HG02852 (cell line): ENCODE measurements at regions not wholly inside any gene's neighbourhood (a gene's known extent, or its start where the extent isn't known, plus 50 kb on each side); places are given as distances from the start of the nearest gene placed in this dataset.
"Not testable (repeated sequence)": the region's sequence is repeated elsewhere in the genome, so short reads cannot be mapped to it uniquely, and the experiment has no call there.

ENCODE experiments used
- ATAC-seq: cut with Tn5 transposase; IDR thresholded peaks from one replicate; pipeline ENCODE4 v1.9.1; 2021; ENCODE audit warnings: mild to moderate bottlenecking, moderate library complexity; ENCODE audit not compliant: unreplicated experiment

DNA sequence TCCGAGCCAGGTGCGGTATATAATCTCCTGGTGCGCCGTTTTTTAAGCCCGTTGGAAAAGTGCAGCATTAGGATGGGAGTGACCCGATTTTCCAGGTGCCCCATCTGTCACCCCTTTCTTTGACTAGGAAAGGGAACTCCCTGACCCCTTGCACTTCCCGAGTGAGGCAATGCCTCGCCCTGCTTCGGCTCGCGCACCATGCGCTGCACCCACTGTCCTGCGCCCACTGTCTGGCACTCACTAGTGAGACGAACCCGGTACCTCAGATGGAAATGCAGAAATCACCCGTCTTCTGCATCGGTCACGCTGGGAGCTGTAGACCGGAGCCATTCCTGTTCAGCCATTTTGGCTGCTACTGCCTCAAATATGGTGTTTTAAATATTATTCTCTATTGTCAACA, 198.0 kb downstream of the MEIS1 start:
- ATAC-seq, result not testable (repeated sequence)

DNA sequence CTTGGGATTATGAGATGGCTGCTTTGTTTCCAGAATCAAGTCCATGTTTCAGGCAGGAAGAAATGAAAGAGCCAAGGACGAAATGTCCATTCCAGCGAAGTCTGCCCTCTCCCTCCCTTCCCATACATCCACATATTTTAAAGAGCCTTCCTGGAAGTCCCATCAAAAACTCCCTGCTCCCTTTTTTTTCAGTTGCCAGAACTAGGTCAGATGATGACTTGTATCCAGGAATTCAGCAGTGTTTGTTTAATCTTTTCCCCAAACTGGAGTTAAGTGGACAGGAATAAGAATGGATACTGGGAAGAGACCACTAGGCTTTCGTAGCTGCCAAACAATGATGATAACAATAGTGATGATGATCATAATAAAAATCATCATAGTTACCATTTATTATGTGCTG, 198.7 kb downstream of the MEIS1 start:
- no peak for ATAC-seq

DNA sequence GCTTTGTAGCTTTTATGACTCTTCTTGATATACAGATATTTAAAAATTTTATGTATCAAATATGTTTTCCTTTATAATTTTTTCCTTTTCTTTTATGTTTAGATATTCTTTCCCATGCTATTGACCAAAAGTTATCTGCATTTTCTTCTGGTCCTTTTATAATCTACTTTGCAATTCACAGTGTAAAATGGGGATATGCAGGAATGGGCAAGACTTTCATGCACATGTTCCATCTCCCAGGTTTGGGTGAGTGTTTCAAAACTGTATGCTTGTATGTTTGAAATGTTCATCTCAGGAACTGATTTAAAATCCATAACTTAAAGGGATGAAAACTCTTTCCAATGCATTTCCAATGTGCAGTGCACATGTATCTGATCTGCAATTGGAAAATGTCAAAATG, 199.9 kb downstream of the MEIS1 start:
- no peak for ATAC-seq

DNA sequence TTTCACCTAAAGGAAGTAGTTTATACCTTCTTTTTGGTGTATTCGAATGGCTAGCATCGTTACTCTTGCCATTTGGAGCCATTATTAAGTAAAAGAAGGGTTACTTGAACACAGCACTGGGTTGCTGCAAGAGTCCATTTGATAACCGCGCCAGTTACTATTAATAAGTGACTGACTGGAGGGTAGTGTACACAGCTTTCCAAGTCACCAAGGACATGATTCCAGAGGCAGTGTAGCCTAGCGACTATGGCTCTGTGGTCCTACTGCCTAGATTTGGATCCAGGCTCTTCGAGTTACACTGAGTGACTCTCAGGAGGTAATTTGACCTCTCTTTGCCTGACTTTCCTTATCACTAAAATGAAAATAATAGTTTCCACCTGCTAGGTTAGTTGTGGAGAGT, 206.8 kb downstream of the MEIS1 start:
- no peak for ATAC-seq

DNA sequence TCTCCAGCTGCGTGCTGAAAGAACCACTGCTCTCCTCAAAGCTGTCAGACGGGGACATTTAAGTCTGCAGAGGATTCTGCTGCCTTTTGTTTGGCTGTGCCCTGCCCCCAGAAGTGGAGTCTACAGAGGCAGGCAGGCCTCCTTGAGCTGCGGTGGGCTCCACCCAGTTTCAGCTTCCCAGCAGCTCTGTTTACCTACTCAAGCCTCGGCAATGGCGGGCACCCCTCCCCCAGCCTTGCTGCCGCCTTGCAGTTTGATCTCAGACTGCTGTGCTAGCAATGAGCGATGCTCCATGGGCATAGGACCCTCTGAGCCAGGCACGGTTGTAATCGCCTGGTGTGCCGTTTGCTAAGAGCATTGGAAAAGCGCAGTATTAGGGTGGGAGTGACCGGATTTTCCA, 213.2 kb downstream of the MEIS1 start:
- ATAC-seq, result not testable (repeated sequence)

DNA sequence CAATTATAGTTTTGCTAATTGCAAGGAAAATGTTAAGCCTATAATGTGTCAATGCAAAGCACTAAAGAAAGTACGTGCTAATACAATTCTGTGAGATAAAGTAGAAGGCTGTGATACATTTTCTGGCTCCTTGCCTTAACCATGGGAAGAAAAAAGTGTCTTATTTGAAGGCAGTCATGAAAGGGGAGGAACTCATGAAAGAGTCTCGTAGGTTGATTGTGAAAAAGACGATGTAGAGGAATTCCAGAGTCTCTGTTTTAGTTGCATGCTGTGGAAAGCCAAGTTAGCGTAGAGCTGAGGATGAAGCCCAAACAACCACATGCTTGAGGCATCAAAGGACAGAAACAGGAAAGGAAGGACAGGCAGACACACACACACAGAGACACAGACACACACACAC, 214.1 kb downstream of the MEIS1 start:
- ATAC-seq, result no peak

DNA sequence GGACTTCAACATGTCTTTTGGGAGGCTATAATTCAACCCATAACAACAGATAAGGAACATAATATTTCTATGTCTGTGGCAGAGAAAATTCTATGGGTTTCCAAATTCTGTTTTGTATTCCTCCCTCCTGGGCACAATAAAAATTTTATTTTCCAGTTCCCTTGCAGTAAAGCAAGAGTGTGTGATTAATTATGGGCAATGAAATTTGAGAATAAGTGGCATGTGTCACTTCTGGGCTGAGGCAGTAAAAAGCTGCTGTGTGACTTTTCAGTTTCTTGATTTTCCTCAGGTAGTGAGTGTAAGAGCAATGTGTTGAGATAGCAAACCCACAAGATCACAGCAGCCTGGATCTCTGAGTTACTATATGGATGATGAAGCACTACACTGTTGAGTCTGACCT, 216.4 kb downstream of the MEIS1 start:
- ATAC-seq, result no peak

DNA sequence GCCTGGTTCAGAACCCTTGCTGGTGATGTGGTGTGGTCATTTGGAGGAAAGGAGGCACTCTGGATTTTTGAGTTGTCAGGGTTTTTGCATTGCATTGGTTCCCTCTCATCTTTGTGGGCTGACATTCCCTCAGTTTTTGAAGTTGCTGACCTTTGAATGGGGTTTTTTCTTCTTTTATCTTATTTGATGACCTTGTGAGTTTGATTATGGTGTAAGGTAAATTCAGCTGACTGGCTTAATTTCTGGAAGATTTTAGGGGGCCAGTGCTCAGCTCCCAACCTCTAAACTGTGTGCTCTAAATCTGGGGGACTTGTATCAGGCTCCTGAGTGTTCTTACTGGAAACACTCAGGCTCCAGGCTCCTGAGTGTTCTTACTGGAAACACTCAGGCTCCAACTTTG, 225.9 kb downstream of the MEIS1 start:
- no peak for ATAC-seq

DNA sequence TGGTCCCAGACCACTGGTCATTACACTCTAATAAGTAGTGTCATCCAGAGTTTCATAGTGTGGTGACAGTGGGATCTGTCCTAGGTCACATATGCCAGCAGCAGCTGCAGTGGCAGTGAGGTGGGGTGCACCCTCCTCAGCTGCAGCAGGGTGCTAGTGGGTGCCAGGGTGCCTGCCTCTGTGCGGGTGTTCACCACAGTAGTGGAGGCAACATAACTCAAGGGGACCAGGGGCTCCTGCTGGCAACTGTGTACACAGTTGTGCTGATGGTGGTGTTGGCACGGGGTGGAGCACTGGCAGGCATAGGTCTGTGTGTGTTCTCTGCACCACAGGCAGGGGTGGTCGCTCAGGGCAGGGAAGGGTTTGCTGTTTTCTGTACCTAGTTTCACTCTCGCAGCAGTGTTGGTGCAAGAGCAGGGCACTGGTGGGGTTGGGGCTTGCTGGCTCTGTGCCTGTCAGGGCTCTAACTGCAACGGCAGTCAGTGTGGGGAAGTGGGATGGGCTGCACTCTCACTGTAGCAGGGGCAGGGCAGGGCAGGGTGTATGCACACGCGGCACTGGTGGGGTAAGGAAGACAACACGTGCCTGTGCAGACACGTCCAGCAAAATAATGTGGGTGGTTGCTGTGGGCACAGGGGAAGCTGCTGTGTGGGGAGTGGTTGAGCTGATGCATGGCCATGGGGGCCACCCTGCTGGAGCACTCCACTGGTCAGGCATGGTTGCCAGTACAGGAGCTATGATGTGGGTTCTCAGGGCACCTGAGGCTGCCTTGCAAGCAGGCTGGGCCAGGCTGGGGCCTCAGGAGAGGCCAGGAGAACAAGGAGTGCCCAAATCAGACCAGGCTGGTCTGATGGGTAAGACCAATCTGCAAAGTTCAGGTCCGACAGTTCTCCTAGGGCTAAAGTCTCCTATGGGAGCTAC, 226.6 kb downstream of the MEIS1 start:
- no peak for ATAC-seq

DNA sequence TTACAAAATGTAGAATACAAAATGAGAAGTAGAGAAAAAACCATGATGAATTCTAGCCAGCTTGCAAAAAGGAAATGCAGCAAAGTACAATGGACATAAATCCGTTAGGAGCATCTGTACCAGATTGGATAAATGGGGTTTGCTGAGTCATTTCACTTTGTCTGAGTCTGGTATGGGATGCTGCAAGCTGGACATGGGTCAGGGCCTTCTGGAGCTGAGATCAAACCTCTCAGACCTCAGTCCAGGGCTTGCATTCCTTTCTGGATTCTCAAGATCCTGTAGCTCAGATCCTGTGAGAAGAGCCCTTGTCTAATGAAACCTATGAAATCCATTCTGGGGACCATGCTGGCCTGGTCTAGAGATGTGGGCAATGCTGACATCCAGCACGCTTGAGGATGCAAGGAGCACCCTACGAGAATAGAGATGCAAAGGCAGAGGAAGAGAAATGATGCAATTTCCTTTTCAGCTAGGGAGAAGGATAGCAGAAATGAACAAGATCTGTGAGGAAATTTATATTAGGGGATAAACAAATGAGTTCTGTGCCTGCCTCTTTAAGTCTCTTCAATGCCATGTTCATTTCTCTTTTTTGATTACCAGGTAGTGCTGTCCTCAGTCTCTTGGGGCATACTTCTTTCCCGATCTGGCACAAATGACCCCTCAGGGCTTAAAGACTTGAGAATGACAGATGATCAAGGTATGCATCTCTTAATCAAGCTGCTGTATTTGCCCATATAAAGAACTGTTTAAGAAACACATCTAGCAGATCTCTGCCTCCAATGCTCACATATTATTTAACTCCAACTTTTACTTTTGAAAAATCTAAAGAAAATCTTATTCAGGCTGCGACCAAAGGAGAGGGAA, 230.4 kb downstream of the MEIS1 start:
- ATAC-seq, result no peak

DNA sequence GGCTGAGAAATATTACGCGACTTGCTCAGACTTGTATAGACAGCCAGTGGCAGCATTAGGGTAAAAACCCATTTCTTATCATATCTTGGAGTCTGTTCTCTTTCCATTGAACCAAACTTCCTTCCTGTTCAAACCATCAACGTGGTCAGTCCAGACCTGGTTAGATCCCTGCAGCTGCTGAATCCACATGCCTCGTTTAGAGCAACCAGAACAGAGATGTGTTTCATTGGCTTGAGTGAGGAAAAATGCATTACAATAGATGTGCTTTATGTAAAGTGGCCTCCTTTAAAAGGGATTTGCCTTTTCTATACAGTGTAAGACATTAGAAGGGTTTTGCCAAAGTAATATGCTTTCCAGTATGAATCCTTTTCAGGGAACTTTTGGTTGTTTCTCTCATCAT, 232.4 kb downstream of the MEIS1 start:
- ATAC-seq, result no peak

DNA sequence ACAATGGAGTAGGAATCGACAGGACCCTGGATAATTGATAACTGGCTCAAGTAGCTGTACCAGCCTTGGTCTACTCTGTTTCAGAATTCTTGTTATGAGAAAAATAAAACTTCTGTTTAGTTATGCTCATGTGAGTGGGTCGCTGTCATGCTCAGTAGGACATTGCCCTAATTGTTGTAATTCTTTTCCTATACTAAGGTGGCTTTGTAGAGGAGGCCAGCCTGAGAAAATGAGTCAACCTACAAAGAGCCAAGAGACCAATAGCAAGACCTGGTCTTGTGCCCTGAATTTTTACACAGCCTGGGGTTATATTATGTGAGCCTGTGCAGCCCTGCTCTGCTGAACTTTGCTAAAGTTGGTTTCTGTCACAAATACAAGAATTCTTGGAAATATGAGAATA, 238.4 kb downstream of the MEIS1 start:
- no peak for ATAC-seq

DNA sequence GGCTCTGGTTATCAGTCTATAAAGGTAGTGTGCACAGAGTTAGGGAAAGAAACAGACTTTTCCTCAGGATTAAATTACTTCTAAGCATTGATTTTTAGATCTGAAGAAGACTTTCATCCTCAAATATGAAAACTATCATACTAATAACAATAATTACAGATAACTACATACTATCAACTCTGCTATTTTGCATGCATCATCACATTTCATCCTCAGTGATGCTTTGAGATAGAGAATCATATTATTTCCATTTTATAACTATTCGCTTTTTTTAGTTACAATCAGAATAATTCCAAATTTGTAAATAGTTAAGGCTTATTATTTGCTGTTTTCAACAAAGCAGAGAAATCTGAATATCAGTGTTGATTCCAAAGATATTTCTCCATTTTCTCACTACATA, 239.2 kb downstream of the MEIS1 start:
- ATAC-seq, result no peak

DNA sequence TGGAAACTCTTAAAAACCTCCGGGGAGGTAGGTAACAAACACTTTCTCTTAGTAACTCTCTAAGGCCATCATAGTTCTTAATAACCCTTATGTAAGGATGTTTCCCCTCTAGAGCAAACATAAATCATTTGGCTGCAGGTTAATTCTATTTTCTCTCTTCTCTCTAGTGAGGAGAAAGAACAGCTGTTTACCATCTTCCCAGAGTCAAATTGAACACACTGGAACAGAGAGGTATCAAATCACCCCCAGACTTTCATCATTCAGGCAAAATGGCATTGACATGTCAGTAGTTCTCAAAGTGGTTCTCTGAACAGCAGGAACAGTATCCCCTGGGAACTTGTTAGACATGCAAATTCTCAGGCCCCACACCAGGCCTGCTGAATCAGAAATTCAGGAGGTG, 240.7 kb downstream of the MEIS1 start:
- ATAC-seq, result no peak

DNA sequence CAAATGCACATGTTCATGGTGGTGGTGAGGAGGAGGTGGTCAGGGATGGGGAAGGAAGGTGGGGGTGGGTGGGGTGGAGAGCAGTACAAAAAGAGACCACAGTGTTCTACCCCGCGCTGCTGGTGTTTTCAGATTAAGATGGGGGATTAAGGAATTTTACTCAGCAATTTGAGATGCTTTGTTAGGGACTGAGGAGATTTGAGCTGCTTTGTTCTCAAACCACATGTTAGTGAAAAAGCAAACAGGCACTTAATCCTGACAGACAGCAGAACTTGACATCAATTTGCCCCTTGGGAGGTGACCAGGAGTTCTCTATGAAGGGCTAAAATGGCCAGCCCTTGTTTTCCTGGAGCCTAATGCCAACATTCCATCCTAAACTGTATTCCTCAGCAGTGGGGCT, 244.5 kb downstream of the MEIS1 start:
- no peak for ATAC-seq

DNA sequence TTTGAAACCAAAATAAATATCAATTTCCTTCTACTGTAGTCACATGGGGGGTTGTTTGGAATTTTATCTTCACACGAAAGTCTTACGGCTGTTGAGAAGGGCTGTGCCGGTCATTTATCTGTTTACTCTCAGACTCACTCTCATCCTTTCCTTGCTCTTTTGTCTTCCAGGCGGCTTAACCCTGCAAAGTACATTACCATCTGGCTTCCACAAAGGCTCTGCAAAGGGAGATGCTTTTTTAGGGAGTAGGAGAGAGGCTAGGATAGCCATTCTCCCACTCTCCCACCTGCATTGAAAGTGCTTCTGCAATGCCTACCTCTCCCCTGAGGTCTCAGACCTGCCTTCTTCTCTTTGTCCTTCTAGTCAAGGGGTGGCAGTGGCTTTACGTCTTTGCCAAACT, 247.6 kb downstream of the MEIS1 start:
- ATAC-seq, result no peak

DNA sequence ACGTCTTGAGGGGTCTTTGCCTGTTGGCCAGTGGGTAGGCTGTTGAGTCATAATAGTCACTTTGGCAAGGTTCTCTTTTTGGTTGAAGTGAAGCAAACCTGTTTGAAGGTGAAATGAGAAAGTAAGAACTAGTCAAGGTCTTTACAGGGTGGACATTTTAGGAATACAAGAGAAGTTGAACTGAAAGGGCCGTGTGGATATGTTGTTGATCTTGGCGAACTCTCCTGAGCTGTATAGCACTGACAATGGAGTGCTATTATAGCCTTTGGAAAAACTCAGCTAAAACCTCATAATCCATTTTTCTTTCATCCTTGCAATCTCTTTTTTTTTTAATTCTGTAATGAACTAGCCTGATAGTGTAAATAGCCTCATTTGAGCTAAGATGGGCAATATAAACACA, 248.1 kb downstream of the MEIS1 start:
- no peak for ATAC-seq

DNA sequence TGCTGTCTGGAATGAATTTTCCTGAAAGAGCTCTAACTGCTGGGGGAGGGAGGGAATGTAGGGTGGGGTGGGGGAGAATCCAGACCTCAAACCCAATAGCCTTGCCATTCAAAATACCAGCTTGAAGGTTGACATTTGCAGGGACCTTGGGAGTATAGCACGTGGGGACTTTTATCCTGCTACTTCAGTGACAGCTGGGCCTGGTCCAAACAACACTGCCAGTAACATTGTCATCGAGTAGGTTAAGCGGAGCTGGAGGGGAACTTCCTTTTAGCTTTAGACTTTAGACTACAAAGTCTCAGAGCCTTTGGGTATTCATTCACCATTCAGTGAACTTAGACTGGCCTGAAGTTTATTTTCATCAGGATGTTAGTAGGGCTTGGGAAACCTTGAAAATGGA, 248.7 kb downstream of the MEIS1 start:
- no peak for ATAC-seq

DNA sequence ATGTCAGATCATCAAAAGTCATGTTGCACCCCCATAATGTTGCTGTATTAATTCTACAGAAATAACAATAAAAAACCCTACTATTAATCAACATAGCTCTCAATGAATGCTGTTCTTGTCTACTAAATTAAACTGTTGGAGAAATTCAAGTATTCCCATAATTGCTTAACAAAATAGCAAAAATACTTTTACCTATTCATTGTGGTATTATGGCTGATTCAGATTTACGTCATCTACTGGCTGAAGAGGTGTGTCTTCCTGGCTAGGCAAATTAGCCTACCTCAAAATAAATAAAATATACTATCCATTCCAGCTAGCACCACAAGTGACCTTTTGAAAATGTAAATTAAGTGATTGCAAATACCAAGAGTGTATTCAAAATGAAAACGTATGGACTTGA, 249.4 kb downstream of the MEIS1 start:
- ATAC-seq, result no peak

DNA sequence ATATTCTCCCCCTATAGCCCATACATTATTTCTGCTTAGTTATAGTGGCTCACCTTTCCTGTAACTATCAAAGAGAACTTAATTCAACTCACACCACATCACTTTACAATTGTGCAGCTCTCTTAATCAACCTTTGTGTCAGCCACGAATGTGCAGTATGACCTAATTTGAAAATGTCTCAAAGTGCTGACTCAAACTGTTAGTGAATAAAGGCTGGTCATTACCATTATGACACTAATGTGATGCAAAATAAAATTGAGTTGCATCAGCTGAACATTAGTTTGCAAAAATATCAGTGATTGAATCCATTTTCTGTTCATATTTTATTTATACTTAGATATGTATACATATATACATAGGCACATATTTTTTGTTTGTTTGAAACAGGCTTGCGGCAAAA, 251.8 kb downstream of the MEIS1 start:
- ATAC-seq, result no peak

DNA sequence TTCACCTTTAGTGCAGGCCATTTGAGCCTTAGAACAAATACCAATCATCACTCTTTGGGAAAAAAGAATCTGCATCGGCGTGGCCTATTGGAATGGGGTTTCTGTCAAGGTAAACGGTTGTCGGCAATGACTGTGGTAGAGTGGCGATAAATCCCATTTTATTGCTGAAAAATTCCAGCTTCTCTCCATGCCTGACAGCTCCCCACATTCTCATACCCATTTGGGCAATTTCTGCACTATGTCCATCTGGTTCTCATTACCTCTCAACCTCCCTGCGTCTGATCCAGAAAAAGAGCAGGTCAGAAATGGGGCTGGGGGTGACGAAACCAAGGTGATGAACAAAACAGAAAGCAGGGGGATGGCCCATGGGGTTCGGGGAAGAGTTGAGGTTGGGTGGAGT, 254.0 kb downstream of the MEIS1 start:
- ATAC-seq, result no peak

DNA sequence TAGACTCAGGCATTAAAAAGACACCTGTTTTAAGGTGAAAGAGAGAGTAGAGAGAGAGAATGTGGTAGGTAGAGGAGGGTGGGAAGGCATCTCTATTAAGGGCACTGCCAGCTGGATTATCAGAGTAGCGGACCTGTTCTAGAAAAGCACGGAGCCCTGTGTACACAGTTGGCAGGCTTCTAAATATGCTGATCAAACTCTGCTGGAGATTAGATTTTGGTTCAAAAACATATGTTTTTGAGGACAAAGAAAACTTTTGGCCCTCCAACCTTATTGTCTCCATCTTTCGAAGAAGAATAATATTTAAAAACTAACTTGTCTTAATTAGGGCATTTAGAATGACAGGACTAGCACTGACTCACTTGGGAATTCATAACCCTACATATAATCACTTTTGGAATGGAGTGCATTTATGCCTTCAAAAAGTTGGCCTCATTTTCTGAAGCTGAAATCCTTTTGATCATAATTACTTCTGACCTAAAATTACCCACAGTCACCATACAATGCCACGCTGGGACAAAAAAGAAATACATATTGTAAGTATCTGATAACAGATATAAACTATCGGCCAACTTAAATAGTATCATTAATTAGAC, 254.6 kb downstream of the MEIS1 start:
- no peak for ATAC-seq
